ENCODE measurements at regions not wholly inside any gene's neighbourhood (a gene's known extent, or its start where the extent isn't known, plus 50 kb on each side); places are given as distances from the start of the nearest gene placed in this dataset.

- H3K18ac ChIP-seq (ENCODE audit: low read length), result no peak overlapping the region
- no peak overlapping the region for H2BK5ac ChIP-seq (ENCODE audit: low read length)
- no peak overlapping the region for H3K56ac ChIP-seq (ENCODE audit: low read length)
- DNase-seq, result no peak
- H3K4me2 ChIP-seq (ENCODE audit: low read length), result no peak overlapping the region
- H2BK120ac ChIP-seq (ENCODE audit: low read depth, low read length), result no peak overlapping the region
- H3K4ac ChIP-seq (ENCODE audit: low read depth, low read length), result no peak overlapping the region
- no peak overlapping the region for H3K23ac ChIP-seq (ENCODE audit: low read length)
- no peaks in the 10 kb centered on the region for H3K79me1 ChIP-seq (ENCODE audit: low read length)
- no peak overlapping the region for H4K5ac ChIP-seq (ENCODE audit: low read length)
- WGBS (ENCODE audit: extremely low coverage, insufficient coverage, low lambda C conversion rate), result no CpG with 5 or more reads among the region's 3 CpGs
- H3K79me2 ChIP-seq (ENCODE audit: control insufficient read depth, insufficient read depth, low read length), result no peaks in the 10 kb centered on the region
- no peak overlapping the region for H2BK15ac ChIP-seq (replicated peaks; ENCODE audit: low read depth)
- H3K4me3 ChIP-seq (ENCODE audit: low read length), result no peak overlapping the region
- H3K4me1 ChIP-seq (ENCODE audit: control insufficient read depth, low read depth, low read length), result no peaks in the 10 kb centered on the region
- no peak overlapping the region for H4K8ac ChIP-seq (ENCODE audit: low read depth, low read length)
- H3K9ac ChIP-seq (ENCODE audit: low read length), result no peak overlapping the region
- H3K27me3 ChIP-seq (ENCODE audit: insufficient read depth, low read length, poor library complexity), result no peaks in the 10 kb centered on the region
- no peaks in the 10 kb centered on the region for H3K36me3 ChIP-seq (ENCODE audit: control insufficient read depth, insufficient read depth, low read length)
- no peak overlapping the region for H2AK5ac ChIP-seq (ENCODE audit: low read length)
- H3K27ac ChIP-seq (ENCODE audit: low read depth, low read length), result no peak overlapping the region
These were observed 144.4 kb upstream of the NBPF11 start for GRCh38 chr1:148296511-148296910.

GRCh38 chr1:148294116-148294807 is 142.2 kb upstream of the NBPF11 start:
- no peak for DNase-seq
- Histone ChIP-seq H4K5ac (ENCODE audit: low read length) (no peak overlapping the region), H3K27me3 (ENCODE audit: insufficient read depth, low read length, poor library complexity) (no peaks in the 10 kb centered on the region), H3K4me3 (ENCODE audit: low read length) (no peak overlapping the region), H2BK120ac (ENCODE audit: low read depth, low read length) (no peak overlapping the region), H3K27ac (ENCODE audit: low read depth, low read length) (no peak overlapping the region), H2BK15ac (replicated peaks; ENCODE audit: low read depth) (no peak overlapping the region), H2AK5ac (ENCODE audit: low read length) (no peak overlapping the region), H3K4me1 (ENCODE audit: control insufficient read depth, low read depth, low read length) (no peaks in the 10 kb centered on the region), H3K79me1 (ENCODE audit: low read length) (no peaks in the 10 kb centered on the region), H3K4ac (ENCODE audit: low read depth, low read length) (no peak overlapping the region), H3K36me3 (ENCODE audit: control insufficient read depth, insufficient read depth, low read length) (no peaks in the 10 kb centered on the region), H3K4me2 (ENCODE audit: low read length) (no peak overlapping the region), H3K18ac (ENCODE audit: low read length) (no peak overlapping the region), H4K8ac (ENCODE audit: low read depth, low read length) (no peak overlapping the region), H3K9ac (ENCODE audit: low read length) (no peak overlapping the region), H3K79me2 (ENCODE audit: control insufficient read depth, insufficient read depth, low read length) (no peaks in the 10 kb centered on the region), H3K23ac (ENCODE audit: low read length) (no peak overlapping the region), H2BK5ac (ENCODE audit: low read length) (no peak overlapping the region), H3K56ac (ENCODE audit: low read length) (no peak overlapping the region)
- no CpG with 5 or more reads among the region's 5 CpGs for WGBS (ENCODE audit: extremely low coverage, insufficient coverage, low lambda C conversion rate)

- H4K8ac ChIP-seq (ENCODE audit: low read depth, low read length), result no peak overlapping the region
- no peaks in the 10 kb centered on the region for H3K79me1 ChIP-seq (ENCODE audit: low read length)
- H3K4me1 ChIP-seq (ENCODE audit: control insufficient read depth, low read depth, low read length), result no peaks in the 10 kb centered on the region
- H3K79me2 ChIP-seq (ENCODE audit: control insufficient read depth, insufficient read depth, low read length), result no peaks in the 10 kb centered on the region
- no peak overlapping the region for H3K4me3 ChIP-seq (ENCODE audit: low read length)
- H3K9ac ChIP-seq (ENCODE audit: low read length), result no peak overlapping the region
- no peak overlapping the region for H3K18ac ChIP-seq (ENCODE audit: low read length)
- H2BK120ac ChIP-seq (ENCODE audit: low read depth, low read length), result no peak overlapping the region
- H3K27ac ChIP-seq (ENCODE audit: low read depth, low read length), result no peak overlapping the region
- no peak overlapping the region for H3K4ac ChIP-seq (ENCODE audit: low read depth, low read length)
- H3K56ac ChIP-seq (ENCODE audit: low read length), result no peak overlapping the region
- H2BK5ac ChIP-seq (ENCODE audit: low read length), result no peak overlapping the region
- no peak overlapping the region for H3K23ac ChIP-seq (ENCODE audit: low read length)
- H2BK15ac ChIP-seq (replicated peaks; ENCODE audit: low read depth), result no peak overlapping the region
- no peak overlapping the region for H4K5ac ChIP-seq (ENCODE audit: low read length)
- no peaks in the 10 kb centered on the region for H3K27me3 ChIP-seq (ENCODE audit: insufficient read depth, low read length, poor library complexity)
- no peak for DNase-seq
- no CpG with 5 or more reads among the region's 6 CpGs for WGBS (ENCODE audit: extremely low coverage, insufficient coverage, low lambda C conversion rate)
- no peaks in the 10 kb centered on the region for H3K36me3 ChIP-seq (ENCODE audit: control insufficient read depth, insufficient read depth, low read length)
- no peak overlapping the region for H2AK5ac ChIP-seq (ENCODE audit: low read length)
- no peak overlapping the region for H3K4me2 ChIP-seq (ENCODE audit: low read length)
These were observed 141.6 kb upstream of the NBPF11 start for GRCh38 chr1:148293651-148294050.

- Histone ChIP-seq H3K23ac (ENCODE audit: low read length) (no peak overlapping the region), H3K4me2 (ENCODE audit: low read length) (no peak overlapping the region), H2BK5ac (ENCODE audit: low read length) (no peak overlapping the region), H4K5ac (ENCODE audit: low read length) (no peak overlapping the region), H3K4ac (ENCODE audit: low read depth, low read length) (no peak overlapping the region), H3K56ac (ENCODE audit: low read length) (no peak overlapping the region), H3K79me2 (ENCODE audit: control insufficient read depth, insufficient read depth, low read length) (no peaks in the 10 kb centered on the region), H4K8ac (ENCODE audit: low read depth, low read length) (no peak overlapping the region), H3K79me1 (ENCODE audit: low read length) (no peaks in the 10 kb centered on the region), H3K36me3 (ENCODE audit: control insufficient read depth, insufficient read depth, low read length) (no peaks in the 10 kb centered on the region), H3K27me3 (ENCODE audit: insufficient read depth, low read length, poor library complexity) (no peaks in the 10 kb centered on the region), H3K18ac (ENCODE audit: low read length) (no peak overlapping the region), H3K4me3 (ENCODE audit: low read length) (no peak overlapping the region), H2AK5ac (ENCODE audit: low read length) (no peak overlapping the region), H3K9ac (ENCODE audit: low read length) (no peak overlapping the region), H3K4me1 (ENCODE audit: control insufficient read depth, low read depth, low read length) (no peaks in the 10 kb centered on the region), H2BK120ac (ENCODE audit: low read depth, low read length) (no peak overlapping the region), H2BK15ac (replicated peaks; ENCODE audit: low read depth) (no peak overlapping the region), H3K27ac (ENCODE audit: low read depth, low read length) (no peak overlapping the region)
- DNase-seq, result no peak
- no CpG with 5 or more reads among the region's 2 CpGs for WGBS (ENCODE audit: extremely low coverage, insufficient coverage, low lambda C conversion rate)
These were observed 140.8 kb upstream of the NBPF11 start for GRCh38 chr1:148292915-148293314.

- Histone ChIP-seq H3K27me3 (ENCODE audit: insufficient read depth, low read length, poor library complexity) (no peaks in the 10 kb centered on the region), H3K4ac (ENCODE audit: low read depth, low read length) (no peak overlapping the region), H4K5ac (ENCODE audit: low read length) (no peak overlapping the region), H3K56ac (ENCODE audit: low read length) (no peak overlapping the region), H2BK5ac (ENCODE audit: low read length) (no peak overlapping the region), H3K79me1 (ENCODE audit: low read length) (no peaks in the 10 kb centered on the region), H4K8ac (ENCODE audit: low read depth, low read length) (no peak overlapping the region), H3K18ac (ENCODE audit: low read length) (no peak overlapping the region), H3K36me3 (ENCODE audit: control insufficient read depth, insufficient read depth, low read length) (no peaks in the 10 kb centered on the region), H3K9ac (ENCODE audit: low read length) (no peak overlapping the region), H3K4me2 (ENCODE audit: low read length) (no peak overlapping the region), H2BK15ac (replicated peaks; ENCODE audit: low read depth) (no peak overlapping the region), H2BK120ac (ENCODE audit: low read depth, low read length) (no peak overlapping the region), H3K23ac (ENCODE audit: low read length) (no peak overlapping the region), H2AK5ac (ENCODE audit: low read length) (no peak overlapping the region), H3K79me2 (ENCODE audit: control insufficient read depth, insufficient read depth, low read length) (no peaks in the 10 kb centered on the region), H3K27ac (ENCODE audit: low read depth, low read length) (no peak overlapping the region), H3K4me1 (ENCODE audit: control insufficient read depth, low read depth, low read length) (no peaks in the 10 kb centered on the region), H3K4me3 (ENCODE audit: low read length) (no peak overlapping the region)
- DNase-seq, result no peak
These were observed 138.8 kb upstream of the NBPF11 start for GRCh38 chr1:148290881-148291280.

GRCh38 chr1:148289647-148290046 is 137.6 kb upstream of the NBPF11 start:
- H2AK5ac ChIP-seq (ENCODE audit: low read length), result no peak overlapping the region
- no peak overlapping the region for H3K18ac ChIP-seq (ENCODE audit: low read length)
- H3K27me3 ChIP-seq (ENCODE audit: insufficient read depth, low read length, poor library complexity), result no peaks in the 10 kb centered on the region
- no peaks in the 10 kb centered on the region for H3K4me1 ChIP-seq (ENCODE audit: control insufficient read depth, low read depth, low read length)
- no peak overlapping the region for H3K4ac ChIP-seq (ENCODE audit: low read depth, low read length)
- no peak overlapping the region for H2BK120ac ChIP-seq (ENCODE audit: low read depth, low read length)
- no peaks in the 10 kb centered on the region for H3K36me3 ChIP-seq (ENCODE audit: control insufficient read depth, insufficient read depth, low read length)
- H3K4me2 ChIP-seq (ENCODE audit: low read length), result no peak overlapping the region
- no peak overlapping the region for H3K4me3 ChIP-seq (ENCODE audit: low read length)
- H3K56ac ChIP-seq (ENCODE audit: low read length), result no peak overlapping the region
- no peak overlapping the region for H2BK5ac ChIP-seq (ENCODE audit: low read length)
- H3K27ac ChIP-seq (ENCODE audit: low read depth, low read length), result no peak overlapping the region
- H4K5ac ChIP-seq (ENCODE audit: low read length), result no peak overlapping the region
- H3K23ac ChIP-seq (ENCODE audit: low read length), result no peak overlapping the region
- no peak for DNase-seq
- no peaks in the 10 kb centered on the region for H3K79me1 ChIP-seq (ENCODE audit: low read length)
- no peak overlapping the region for H2BK15ac ChIP-seq (replicated peaks; ENCODE audit: low read depth)
- no peaks in the 10 kb centered on the region for H3K79me2 ChIP-seq (ENCODE audit: control insufficient read depth, insufficient read depth, low read length)
- no peak overlapping the region for H3K9ac ChIP-seq (ENCODE audit: low read length)
- no peak overlapping the region for H4K8ac ChIP-seq (ENCODE audit: low read depth, low read length)

Data from mesendoderm (in vitro differentiated cells).